ENCODE measurements at regions not wholly inside any gene's neighbourhood (a gene's known extent, or its start where the extent isn't known, plus 50 kb on each side); places are given as distances from the start of the nearest gene placed in this dataset.

- Mint-ChIP-seq H3K4me1 (peaks cover 0 to 2% (median 0%) of the 10 kb centered on the region in 4 donors), H3K27ac (no peak overlapping the region), H3K4me3 (no peak overlapping the region), H3K36me3 (no peaks in the 10 kb centered on the region), H3K9me3 (no peaks in the 10 kb centered on the region), H3K27me3 (peaks cover 0 to 9% (median 0%) of the 10 kb centered on the region in 5 donors)
- no peak for DNase-seq
- POLR2A ChIA-PET = no interaction called here
- ATAC-seq = no peak
Measured at GRCh38 chrY:15465880-15466279, 941.6 kb downstream of the NLGN4Y start.

GRCh38 chrY:15466891-15467290 lies 942.6 kb downstream of the NLGN4Y start:
- peak overlapping the region in 1 of 10 donors; percentile 3 for H3K27ac Mint-ChIP-seq
- no peaks in the 10 kb centered on the region for H3K9me3 Mint-ChIP-seq
- no peak overlapping the region for H3K4me3 Mint-ChIP-seq
- H3K27me3 Mint-ChIP-seq = peaks cover 0 to 4% (median 0%) of the 10 kb centered on the region in 5 donors
- DNase-seq = no peak
- POLR2A ChIA-PET = no interaction called here
- no peaks in the 10 kb centered on the region for H3K36me3 Mint-ChIP-seq
- no peak for ATAC-seq
- H3K4me1 Mint-ChIP-seq = peaks cover 0 to 2% (median 0%) of the 10 kb centered on the region in 4 donors

- Mint-ChIP-seq H3K27ac (no peak overlapping the region), H3K36me3 (no peaks in the 10 kb centered on the region), H3K4me3 (no peak overlapping the region), H3K9me3 (no peaks in the 10 kb centered on the region), H3K4me1 (peaks cover 0 to 2% (median 0%) of the 10 kb centered on the region in 4 donors), H3K27me3 (peaks cover 0 to 4% (median 0%) of the 10 kb centered on the region in 5 donors)
- no peak for ATAC-seq
- POLR2A ChIA-PET = no interaction called here
- DNase-seq = no peak
Measured at GRCh38 chrY:15468091-15468490, 943.8 kb downstream of the NLGN4Y start.

GRCh38 chrY:15471371-15471770 lies 947.0 kb downstream of the NLGN4Y start:
- no peak for ATAC-seq
- H3K4me1 Mint-ChIP-seq = no peaks in the 10 kb centered on the region

GRCh38 chrY:15478348-15478963 lies 954.1 kb downstream of the NLGN4Y start:
- no peaks in the 10 kb centered on the region for H3K4me1 Mint-ChIP-seq
- no peak for ATAC-seq
- no peaks in the 10 kb centered on the region for H3K9me3 Mint-ChIP-seq
- POLR2A ChIA-PET = no interaction called here
- no peak overlapping the region for H3K4me3 Mint-ChIP-seq
- H3K27me3 Mint-ChIP-seq = peaks cover 0 to 7% (median 0%) of the 10 kb centered on the region in 5 donors
- DNase-seq = no peak
- H3K27ac Mint-ChIP-seq = no peak overlapping the region
- H3K36me3 Mint-ChIP-seq = no peaks in the 10 kb centered on the region

More at GRCh38 chrY:15471371-15471770, 947.0 kb downstream of the NLGN4Y start:
- no peak for DNase-seq
- no peak overlapping the region for H3K4me3 Mint-ChIP-seq
- H3K27ac Mint-ChIP-seq = no peak overlapping the region
- POLR2A ChIA-PET = no interaction called here
- H3K27me3 Mint-ChIP-seq = peaks cover 0 to 4% (median 0%) of the 10 kb centered on the region in 5 donors
- no peaks in the 10 kb centered on the region for H3K36me3 Mint-ChIP-seq
- H3K9me3 Mint-ChIP-seq = no peaks in the 10 kb centered on the region

GRCh38 chrY:15500536-15500935 lies 976.2 kb downstream of the NLGN4Y start:
- no peak for ATAC-seq
- Mint-ChIP-seq H3K27me3 (peaks cover 0 to 23% (median 9%) of the 10 kb centered on the region in 5 donors), H3K36me3 (no peaks in the 10 kb centered on the region), H3K9me3 (no peaks in the 10 kb centered on the region), H3K27ac (no peak overlapping the region), H3K4me1 (no peaks in the 10 kb centered on the region), H3K4me3 (no peak overlapping the region)
- POLR2A ChIA-PET = no interaction called here
- DNase-seq = no peak

- Mint-ChIP-seq H3K36me3 (no peaks in the 10 kb centered on the region), H3K4me3 (no peak overlapping the region), H3K27ac (no peak overlapping the region), H3K4me1 (no peaks in the 10 kb centered on the region), H3K27me3 (peaks cover 0 to 27% (median 9%) of the 10 kb centered on the region in 5 donors), H3K9me3 (no peaks in the 10 kb centered on the region)
- ATAC-seq = no peak
- POLR2A ChIA-PET = no interaction called here
- no peak for DNase-seq
Measured at GRCh38 chrY:15501181-15501580, 976.9 kb downstream of the NLGN4Y start.

GRCh38 chrY:15510288-15510687 lies 986.0 kb downstream of the NLGN4Y start:
- Mint-ChIP-seq H3K27ac (no peak overlapping the region), H3K27me3 (peaks cover 0 to 25% (median 0%) of the 10 kb centered on the region in 5 donors), H3K4me1 (no peaks in the 10 kb centered on the region), H3K4me3 (no peak overlapping the region), H3K36me3 (no peaks in the 10 kb centered on the region), H3K9me3 (peaks cover 0 to 4% (median 0%) of the 10 kb centered on the region in 9 donors)
- POLR2A ChIA-PET = interaction anchor here (0.6 kb wide), 1 partner anchor 1758 kb away, joined by 7 read pairs; no protein-coding TSS in a partner anchor
- DNase-seq = no peak
- ATAC-seq = no peak

- Mint-ChIP-seq H3K36me3 (no peaks in the 10 kb centered on the region), H3K27ac (no peak overlapping the region), H3K4me1 (no peaks in the 10 kb centered on the region), H3K27me3 (peaks cover 0 to 20% (median 0%) of the 10 kb centered on the region in 5 donors), H3K9me3 (peaks cover 0 to 4% (median 0%) of the 10 kb centered on the region in 9 donors), H3K4me3 (no peak overlapping the region)
- ATAC-seq (no peak), DNase-seq (no peak)
- POLR2A ChIA-PET = no interaction called here
Measured at GRCh38 chrY:15510984-15511650, 986.8 kb downstream of the NLGN4Y start.

GRCh38 chrY:15535131-15535530 lies 1010.8 kb downstream of the NLGN4Y start:
- ATAC-seq (no peak), DNase-seq (no peak)
- Mint-ChIP-seq H3K9me3 (no peaks in the 10 kb centered on the region), H3K27ac (no peak overlapping the region), H3K36me3 (no peaks in the 10 kb centered on the region), H3K4me3 (no peak overlapping the region), H3K27me3 (peaks cover 0 to 19% (median 0%) of the 10 kb centered on the region in 5 donors), H3K4me1 (no peaks in the 10 kb centered on the region)
- POLR2A ChIA-PET = no interaction called here

GRCh38 chrY:15535784-15536511 lies 1011.6 kb downstream of the NLGN4Y start:
- DNase-seq (no peak), ATAC-seq (no peak)
- Mint-ChIP-seq H3K27me3 (peaks cover 0 to 13% (median 0%) of the 10 kb centered on the region in 5 donors), H3K4me1 (no peaks in the 10 kb centered on the region), H3K36me3 (no peaks in the 10 kb centered on the region), H3K27ac (no peak overlapping the region), H3K9me3 (no peaks in the 10 kb centered on the region), H3K4me3 (no peak overlapping the region)
- POLR2A ChIA-PET = no interaction called here

- Mint-ChIP-seq H3K4me1 (no peaks in the 10 kb centered on the region), H3K36me3 (no peaks in the 10 kb centered on the region), H3K9me3 (no peaks in the 10 kb centered on the region), H3K4me3 (no peak overlapping the region), H3K27ac (no peak overlapping the region), H3K27me3 (peaks cover 0 to 8% (median 0%) of the 10 kb centered on the region in 5 donors)
- POLR2A ChIA-PET = no interaction called here
- DNase-seq (no peak), ATAC-seq (no peak)
Measured at GRCh38 chrY:15540516-15540915, 1016.2 kb downstream of the NLGN4Y start.

GRCh38 chrY:15546177-15546754 lies 1021.9 kb downstream of the NLGN4Y start:
- Mint-ChIP-seq H3K27me3 (peaks cover 0 to 2% (median 0%) of the 10 kb centered on the region in 5 donors), H3K9me3 (no peaks in the 10 kb centered on the region), H3K27ac (no peak overlapping the region), H3K4me3 (no peak overlapping the region), H3K4me1 (no peaks in the 10 kb centered on the region), H3K36me3 (no peaks in the 10 kb centered on the region)
- ATAC-seq = no peak
- POLR2A ChIA-PET = no interaction called here
- no peak for DNase-seq
